ENCODE measurements at regions not wholly inside any gene's neighbourhood (a gene's known extent, or its start where the extent isn't known, plus 50 kb on each side); places are given as distances from the start of the nearest gene placed in this dataset.

- Histone ChIP-seq H3K36me3 (replicated peaks in 1 of 2; ENCODE audit: insufficient read depth in 1 of 2, low read depth in 2 of 2) (no peaks in the 10 kb centered on the region), H3K27me3 (no peaks in the 10 kb centered on the region), H3K4me1 (no peaks in the 10 kb centered on the region), H3K4me3 (no peak overlapping the region), H3K9me3 (no peaks in the 10 kb centered on the region), H3K27ac (no peak overlapping the region)
- intact Hi-C loops (cut with DNase I), result no loop called here
- TF ChIP-seq CTCF (IDR thresholded peaks at IDR 0.05), result no peak
- TF ChIP-seq POLR2A (IDR thresholded peaks at IDR 0.05), result no peak
- WGBS, 2 donors, result 32 to 35% methylated on average over 4 of the region's 4 CpGs
- ATAC-seq, result no peak
- no peak for DNase-seq
These were observed 636.6 kb upstream of the NEGR1 start for GRCh38 chr1:72918940-72919339.

GRCh38 chr1:72917920-72918319 lies 635.6 kb upstream of the NEGR1 start:
- WGBS, 2 donors, result 14 to 37% methylated on average over 1 of the region's 1 CpG
- intact Hi-C loops (cut with DNase I), result no loop called here
- ATAC-seq, result no peak

GRCh38 chr1:72915581-72915980 lies 633.2 kb upstream of the NEGR1 start:
- Histone ChIP-seq H3K9me3 (no peaks in the 10 kb centered on the region), H3K4me1 (no peaks in the 10 kb centered on the region), H3K4me3 (no peak overlapping the region), H3K36me3 (replicated peaks in 1 of 2; ENCODE audit: insufficient read depth in 1 of 2, low read depth in 2 of 2) (no peaks in the 10 kb centered on the region), H3K27ac (no peak overlapping the region), H3K27me3 (no peaks in the 10 kb centered on the region)
- ATAC-seq (peak; percentile 33), DNase-seq (no peak)
- 28% methylated on average over 6 of the region's 6 CpGs for WGBS, 2 donors
- no peak for TF ChIP-seq POLR2A (IDR thresholded peaks at IDR 0.05)
- no peak for TF ChIP-seq CTCF (IDR thresholded peaks at IDR 0.05)
- intact Hi-C loops (cut with DNase I), result no loop called here

More at GRCh38 chr1:72917920-72918319, 635.6 kb upstream of the NEGR1 start:
- H3K27me3 ChIP-seq, result no peaks in the 10 kb centered on the region
- DNase-seq, result no peak
- H3K36me3 ChIP-seq (replicated peaks in 1 of 2; ENCODE audit: insufficient read depth in 1 of 2, low read depth in 2 of 2), result no peaks in the 10 kb centered on the region
- H3K4me3 ChIP-seq, result no peak overlapping the region
- H3K4me1 ChIP-seq, result no peaks in the 10 kb centered on the region
- no peak overlapping the region for H3K27ac ChIP-seq
- no peak for TF ChIP-seq POLR2A (IDR thresholded peaks at IDR 0.05)
- TF ChIP-seq CTCF (IDR thresholded peaks at IDR 0.05), result no peak
- no peaks in the 10 kb centered on the region for H3K9me3 ChIP-seq

- Histone ChIP-seq H3K4me3 (no peak overlapping the region), H3K27ac (no peak overlapping the region), H3K27me3 (no peaks in the 10 kb centered on the region), H3K9me3 (no peaks in the 10 kb centered on the region), H3K36me3 (replicated peaks in 1 of 2; ENCODE audit: insufficient read depth in 1 of 2, low read depth in 2 of 2) (no peaks in the 10 kb centered on the region), H3K4me1 (no peaks in the 10 kb centered on the region)
- no peak for ATAC-seq
- DNase-seq, result no peak
- no peak for TF ChIP-seq CTCF (IDR thresholded peaks at IDR 0.05)
- TF ChIP-seq POLR2A (IDR thresholded peaks at IDR 0.05), result no peak
- WGBS, 2 donors, result 47 to 61% methylated on average over 3 of the region's 3 CpGs
- intact Hi-C loops (cut with DNase I), result no loop called here
These were observed 629.3 kb upstream of the NEGR1 start for GRCh38 chr1:72911656-72912055.

- H3K9me3 ChIP-seq, result no peaks in the 10 kb centered on the region
- H3K27ac ChIP-seq, result no peak overlapping the region
- no peak overlapping the region for H3K4me3 ChIP-seq
- no peaks in the 10 kb centered on the region for H3K4me1 ChIP-seq
- no peak for TF ChIP-seq POLR2A (IDR thresholded peaks at IDR 0.05)
- no peak for TF ChIP-seq CTCF (IDR thresholded peaks at IDR 0.05)
- no peak for ATAC-seq
- no peak for DNase-seq
- H3K36me3 ChIP-seq (replicated peaks in 1 of 2; ENCODE audit: insufficient read depth in 1 of 2, low read depth in 2 of 2), result no peaks in the 10 kb centered on the region
- no peaks in the 10 kb centered on the region for H3K27me3 ChIP-seq
- intact Hi-C loops (cut with DNase I), result no loop called here
These were observed 613.9 kb upstream of the NEGR1 start for GRCh38 chr1:72896256-72896655.

Data from body of pancreas (tissue), 4 donors.